ENCODE measurements at regions not wholly inside any gene's neighbourhood (a gene's known extent, or its start where the extent isn't known, plus 50 kb on each side); places are given as distances from the start of the nearest gene placed in this dataset.

- BruUV-seq (replicated peaks) = no TSS peak
- no peak overlapping the region for H3K27ac ChIP-seq (ENCODE audit: insufficient read depth, low read depth, low read length)
- dilution Hi-C loops (cut with MboI; ENCODE audit: extremely low pct_ligation_motif_present, low sequenced_read_pairs) (no loop called here), intact Hi-C loops (cut with micrococcal nuclease) (loop anchor here (10.0 kb wide), 1 partner anchor 338 kb away; no protein-coding TSS in a partner anchor)
- H3K27me3 ChIP-seq (ENCODE audit: control insufficient read depth in 2 of 2, insufficient read depth in 2 of 2, low read length in 2 of 2) = peaks cover 12 to 20% of the 10 kb centered on the region in 2 experiments
- no peaks in the 10 kb centered on the region for H3K79me2 ChIP-seq (ENCODE audit: control insufficient read depth, insufficient read depth, low read length)
- no peaks in the 10 kb centered on the region for H3K4me1 ChIP-seq (ENCODE audit: control insufficient read depth, extremely low read depth, insufficient read depth, low read length)
- no peaks in the 10 kb centered on the region for H3K9me3 ChIP-seq (replicated peaks; ENCODE audit: control insufficient read depth, insufficient read depth, low read length)
- no peaks in the 10 kb centered on the region for H4K20me1 ChIP-seq (replicated peaks; ENCODE audit: control insufficient read depth, extremely low read depth, insufficient read depth, low read length)
- no peaks in the 10 kb centered on the region for H3K9me1 ChIP-seq (replicated peaks; ENCODE audit: control insufficient read depth, extremely low read depth, insufficient read depth, low read length)
- no peak for TF ChIP-seq MYC (IDR thresholded peaks at IDR 0.05; ENCODE audit: low read depth, low read length)
- no peak for TF ChIP-seq GATA2 (IDR thresholded peaks at IDR 0.05; ENCODE audit: insufficient read depth, insufficient read length, low read depth, low read length)
- TF ChIP-seq EZH2 (IDR thresholded peaks at IDR 0.05; ENCODE audit: borderline replicate concordance, low read depth, low read length, severe bottlenecking) = no peak
- no peak for TF ChIP-seq FOS (IDR thresholded peaks at IDR 0.05; ENCODE audit: borderline replicate concordance, insufficient read depth, low read length)
- TF ChIP-seq CTCF (IDR thresholded peaks at IDR 0.05; ENCODE audit: extremely low read depth in 1 of 2, insufficient read depth in 1 of 2, low read depth in 1 of 2, low read length in 2 of 2) = no peak
- no peak for TF ChIP-seq JUN (IDR thresholded peaks at IDR 0.05; ENCODE audit: borderline replicate concordance, insufficient read depth, insufficient read length, low read depth)
- no peak for TF ChIP-seq POLR2AphosphoS5 (IDR thresholded peaks at IDR 0.05; ENCODE audit: insufficient read depth, low read depth, low read length)
- no peak for TF ChIP-seq POLR2A (IDR thresholded peaks at IDR 0.05; ENCODE audit: low read depth, low read length)
- no peak for TF ChIP-seq MAX (IDR thresholded peaks at IDR 0.05; ENCODE audit: insufficient read depth, insufficient read length)
- H3K9ac ChIP-seq (replicated peaks; ENCODE audit: extremely low read depth, insufficient read depth, low read length) = no peak overlapping the region
- H3K4me2 ChIP-seq (ENCODE audit: insufficient read depth, low read length) = no peak overlapping the region
- H3K4me3 ChIP-seq (replicated peaks in 1 of 3; ENCODE audit: insufficient read depth in 1 of 3, low read depth in 1 of 3, low read length in 3 of 3) = no peak overlapping the region
- H2AFZ ChIP-seq (ENCODE audit: low read depth, low read length) = no peak overlapping the region
- CTCF ChIA-PET = interaction anchor here (0.6 to 1.9 kb wide), 6 partner anchors 9 to 551 kb away, joined by 3 to 8 read pairs (median 6); no protein-coding TSS in a partner anchor
- no peak for DNase-seq (ENCODE audit: low read depth, low spot score)
- no peaks in the 10 kb centered on the region for H3K36me3 ChIP-seq (ENCODE audit: control insufficient read depth in 2 of 2, extremely low read depth in 1 of 2, insufficient read depth in 2 of 2, low read length in 2 of 2)
- POLR2A ChIA-PET = no interaction called here
- no peak for FAIRE-seq
Measured at GRCh38 chr11:95703049-95703448, 86.5 kb downstream of the FAM76B start.

Data from endothelial cell of umbilical vein (primary cell).